GM23338 (cell line): ENCODE measurements at regions not wholly inside any gene's neighbourhood (a gene's known extent, or its start where the extent isn't known, plus 50 kb on each side); places are given as distances from the start of the nearest gene placed in this dataset.

Experiments used
- ATAC-seq: fragments of 200-7000 bp; cut with Tn5 transposase; 3 replicates; pipeline ENCODE4 v1.9.1; 2020
- DNase-seq: peaks from one replicate; pipeline ENCODE4 v3.0.0-alpha.2; 2015; ENCODE audit warnings: low spot score
- H2AFZ ChIP-seq: fragments of 200-600 bp; sonication (generic); 2 replicates; pipeline ENCODE4 v1.8.0; 2016; ENCODE audit warnings: antibody characterized with exemption, mild to moderate bottlenecking, moderate library complexity
- H3F3A ChIP-seq: fragments of 200-600 bp; sonication (generic); replicated peaks from 2 replicates; pipeline ENCODE4 v1.8.0; 2017; ENCODE audit warnings: antibody characterized with exemption, mixed run types, low read depth
- H3K27ac ChIP-seq: fragments of 200-600 bp; sonication (generic); 2 replicates; pipeline ENCODE4 v1.6.1; 2016; ENCODE audit warnings: low read depth
- H3K27me3 ChIP-seq: fragments of 200-600 bp; sonication (generic); 2 replicates; pipeline ENCODE4 v1.8.0; 2016; ENCODE audit warnings: mild to moderate bottlenecking, mixed run types, moderate library complexity; ENCODE audit not compliant: insufficient read depth
- H3K36me3 ChIP-seq: fragments of 200-600 bp; sonication (generic); 2 replicates; pipeline ENCODE4 v1.8.0; 2016; ENCODE audit warnings: mild to moderate bottlenecking; ENCODE audit not compliant: insufficient read depth
- H3K4me1 ChIP-seq: fragments of 200-600 bp; sonication (generic); 2 replicates; pipeline ENCODE4 v1.8.0; 2016; ENCODE audit warnings: mild to moderate bottlenecking, moderate library complexity; ENCODE audit not compliant: insufficient read depth
- H3K4me2 ChIP-seq: fragments of 200-600 bp; sonication (generic); 2 replicates; pipeline ENCODE4 v1.7.1; 2017; ENCODE audit warnings: mixed run types
- H3K4me3 ChIP-seq: fragments of 200-600 bp; sonication (generic); 2 replicates; pipeline ENCODE4 v1.6.1; 2016; ENCODE audit warnings: mixed run types
- H3K79me2 ChIP-seq: fragments of 200-600 bp; sonication (generic); replicated peaks from 2 replicates; pipeline ENCODE4 v1.8.0; 2017; ENCODE audit warnings: mild to moderate bottlenecking; ENCODE audit not compliant: insufficient read depth
- H3K9me2 ChIP-seq: fragments of 200-600 bp; sonication (generic); 2 replicates; pipeline ENCODE4 v1.8.0; 2017; ENCODE audit not compliant: insufficient read depth
- H4K20me1 ChIP-seq: fragments of 200-600 bp; sonication (generic); replicated peaks from 2 replicates; pipeline ENCODE4 v1.8.0; 2017; ENCODE audit warnings: mild to moderate bottlenecking; ENCODE audit not compliant: insufficient read depth
- H3K27ac Mint-ChIP-seq: 2 replicates; pipeline ENCODE4 v1.8.0; 2020; ENCODE audit warnings: inconsistent platforms, mild to moderate bottlenecking, moderate library complexity, mixed read lengths
- H3K27me3 Mint-ChIP-seq: 3 replicates; pipeline ENCODE4 v1.8.0; 2022; ENCODE audit warnings: low read depth, mild to moderate bottlenecking, moderate library complexity, mixed read lengths, inconsistent platforms; ENCODE audit not compliant: insufficient read depth, poor library complexity
- H3K36me3 Mint-ChIP-seq: 3 replicates; pipeline ENCODE4 v1.8.0; 2021; ENCODE audit warnings: low read depth, mild to moderate bottlenecking, inconsistent platforms, moderate library complexity, mixed read lengths
- H3K4me1 Mint-ChIP-seq: 3 replicates; pipeline ENCODE4 v1.8.0; 2020; ENCODE audit warnings: mild to moderate bottlenecking, inconsistent platforms, mixed read lengths
- H3K4me3 Mint-ChIP-seq: 3 replicates; pipeline ENCODE4 v1.8.0; 2021; ENCODE audit warnings: moderate library complexity, mild to moderate bottlenecking, inconsistent platforms, mixed read lengths
- H3K9me3 Mint-ChIP-seq: 3 replicates; pipeline ENCODE4 v1.8.0; 2020; ENCODE audit warnings: moderate library complexity, mild to moderate bottlenecking, inconsistent platforms, mixed read lengths
- CREB1 ChIP-seq: fragments of 250-450 bp; sonication (Bioruptor Pico); IDR thresholded peaks from 2 replicates; pipeline ENCODE4 v1.5.0; 2020; ENCODE audit warnings: low read depth, mild to moderate bottlenecking, moderate library complexity
- EZH2 ChIP-seq: fragments of 200-600 bp; sonication (generic); IDR thresholded peaks from one replicate; pipeline ENCODE4 v1.8.0; 2017; ENCODE audit warnings: antibody characterized with exemption, mild to moderate bottlenecking, low read depth; ENCODE audit not compliant: unreplicated experiment
- EZH2phosphoT487 ChIP-seq: fragments of 200-600 bp; sonication (generic); IDR thresholded peaks from one replicate; pipeline ENCODE4 v1.8.1; 2018; ENCODE audit warnings: antibody characterized with exemption; ENCODE audit not compliant: unreplicated experiment
- JUNB ChIP-seq: IDR thresholded peaks from one replicate; pipeline ENCODE4 v1.6.1; 2016; ENCODE audit warnings: antibody characterized with exemption; ENCODE audit not compliant: unreplicated experiment
- NANOG ChIP-seq: IDR thresholded peaks from 2 replicates; pipeline ENCODE4 v1.6.1; 2016; ENCODE audit warnings: antibody characterized with exemption, borderline replicate concordance
- POLR2AphosphoS5 ChIP-seq: IDR thresholded peaks from 2 replicates; pipeline ENCODE4 v1.6.1; 2016; ENCODE audit warnings: antibody characterized with exemption, low read depth
- STAT1 ChIP-seq: IDR thresholded peaks from one replicate; pipeline ENCODE4 v1.6.1; 2016; ENCODE audit warnings: antibody characterized with exemption; ENCODE audit not compliant: unreplicated experiment
- ZNF114 ChIP-seq: fragments of 250-450 bp; sonication (Bioruptor Pico); IDR thresholded peaks from 2 replicates; pipeline ENCODE4 v1.5.0; 2020; ENCODE audit warnings: mild to moderate bottlenecking, moderate library complexity
- ZNF331 ChIP-seq: fragments of 250-450 bp; sonication (Bioruptor Pico); IDR thresholded peaks from 2 replicates; pipeline ENCODE4 v1.5.0; 2020; ENCODE audit warnings: low read depth, mild to moderate bottlenecking, moderate library complexity
- TF ChIP-seq, protein P1 (sequence below): IDR thresholded peaks from 2 replicates; pipeline ENCODE4 v1.6.1; 2016; ENCODE audit warnings: antibody characterized with exemption
- TF ChIP-seq, protein P2 (sequence below), 2 experiments: fragments of 200-600 bp in 1 of 2; sonication (generic) in 1 of 2; conservative IDR thresholded peaks; 2 replicates each; pipeline versions ENCODE4 v1.5.1 to v1.6.1; 2016 to 2017; ENCODE audit warnings: antibody characterized with exemption in 2 of 2, low read depth in 2 of 2, mild to moderate bottlenecking in 2 of 2, moderate library complexity in 1 of 2
- TF ChIP-seq, protein P3 (sequence below): IDR thresholded peaks from one replicate; pipeline ENCODE4 v1.6.1; 2018; ENCODE audit warnings: antibody characterized with exemption; ENCODE audit not compliant: unreplicated experiment
- TF ChIP-seq, protein P4 (sequence below): fragments of 250-450 bp; sonication (Bioruptor Pico); IDR thresholded peaks from 2 replicates; pipeline ENCODE4 v1.5.0; 2020; ENCODE audit warnings: mild to moderate bottlenecking, moderate library complexity

DNA sequence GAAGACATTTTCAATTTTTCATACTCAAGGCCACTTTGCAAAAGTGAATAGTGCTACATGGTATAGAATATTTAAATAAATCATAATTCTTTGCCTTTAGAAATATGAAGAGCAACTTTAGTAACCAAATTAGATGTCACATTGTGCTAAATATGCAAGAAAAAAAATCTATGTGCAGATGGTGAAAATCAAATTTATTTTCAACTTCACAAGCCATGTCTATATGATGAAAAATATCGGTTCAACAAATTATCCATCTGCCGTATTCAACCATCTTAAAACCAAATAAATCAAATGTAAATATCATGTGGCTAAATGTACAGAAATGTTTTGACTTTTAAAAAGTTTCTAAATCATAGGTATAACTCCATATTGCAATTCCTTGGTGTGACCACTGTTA is 398.2 kb downstream of the PABPC4L start:
- DNase-seq = no peak
- Mint-ChIP-seq H3K4me1 (peaks cover 8% of the 10 kb centered on the region), H3K36me3 (no peaks in the 10 kb centered on the region), H3K27ac (no peak overlapping the region), H3K9me3 (no peaks in the 10 kb centered on the region), H3K27me3 (no peaks in the 10 kb centered on the region), H3K4me3 (no peak overlapping the region)
- no peak overlapping the region for H3K4me3 ChIP-seq
- no peaks in the 10 kb centered on the region for H4K20me1 ChIP-seq
- H3K9me2 ChIP-seq = no peaks in the 10 kb centered on the region
- H3K4me1 ChIP-seq = peaks cover 10% of the 10 kb centered on the region
- H3K27ac ChIP-seq = no peak overlapping the region
- H3K27me3 ChIP-seq = no peaks in the 10 kb centered on the region
- H3K4me2 ChIP-seq = no peak overlapping the region
- H3F3A ChIP-seq = no peaks in the 10 kb centered on the region
- no peak for ATAC-seq
- H3K79me2 ChIP-seq = no peaks in the 10 kb centered on the region
- no peak overlapping the region for H2AFZ ChIP-seq
- TF ChIP-seq POLR2AphosphoS5 (no peak), STAT1 (no peak), CREB1 (CRISPR knock-in tag) (no peak), ZNF114 (CRISPR knock-in tag) (no peak), ZNF331 (no peak), JUNB (no peak), EZH2 (no peak), NANOG (no peak), EZH2phosphoT487 (no peak)
- TF ChIP-seq, protein P1, sequence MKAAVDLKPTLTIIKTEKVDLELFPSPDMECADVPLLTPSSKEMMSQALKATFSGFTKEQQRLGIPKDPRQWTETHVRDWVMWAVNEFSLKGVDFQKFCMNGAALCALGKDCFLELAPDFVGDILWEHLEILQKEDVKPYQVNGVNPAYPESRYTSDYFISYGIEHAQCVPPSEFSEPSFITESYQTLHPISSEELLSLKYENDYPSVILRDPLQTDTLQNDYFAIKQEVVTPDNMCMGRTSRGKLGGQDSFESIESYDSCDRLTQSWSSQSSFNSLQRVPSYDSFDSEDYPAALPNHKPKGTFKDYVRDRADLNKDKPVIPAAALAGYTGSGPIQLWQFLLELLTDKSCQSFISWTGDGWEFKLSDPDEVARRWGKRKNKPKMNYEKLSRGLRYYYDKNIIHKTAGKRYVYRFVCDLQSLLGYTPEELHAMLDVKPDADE = no peak
- TF ChIP-seq, protein P2, sequence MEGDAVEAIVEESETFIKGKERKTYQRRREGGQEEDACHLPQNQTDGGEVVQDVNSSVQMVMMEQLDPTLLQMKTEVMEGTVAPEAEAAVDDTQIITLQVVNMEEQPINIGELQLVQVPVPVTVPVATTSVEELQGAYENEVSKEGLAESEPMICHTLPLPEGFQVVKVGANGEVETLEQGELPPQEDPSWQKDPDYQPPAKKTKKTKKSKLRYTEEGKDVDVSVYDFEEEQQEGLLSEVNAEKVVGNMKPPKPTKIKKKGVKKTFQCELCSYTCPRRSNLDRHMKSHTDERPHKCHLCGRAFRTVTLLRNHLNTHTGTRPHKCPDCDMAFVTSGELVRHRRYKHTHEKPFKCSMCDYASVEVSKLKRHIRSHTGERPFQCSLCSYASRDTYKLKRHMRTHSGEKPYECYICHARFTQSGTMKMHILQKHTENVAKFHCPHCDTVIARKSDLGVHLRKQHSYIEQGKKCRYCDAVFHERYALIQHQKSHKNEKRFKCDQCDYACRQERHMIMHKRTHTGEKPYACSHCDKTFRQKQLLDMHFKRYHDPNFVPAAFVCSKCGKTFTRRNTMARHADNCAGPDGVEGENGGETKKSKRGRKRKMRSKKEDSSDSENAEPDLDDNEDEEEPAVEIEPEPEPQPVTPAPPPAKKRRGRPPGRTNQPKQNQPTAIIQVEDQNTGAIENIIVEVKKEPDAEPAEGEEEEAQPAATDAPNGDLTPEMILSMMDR (conservative IDR thresholded peaks at IDR 0.05; ENCODE audit: low read depth in 2 of 2) = no peak
- TF ChIP-seq, protein P3, sequence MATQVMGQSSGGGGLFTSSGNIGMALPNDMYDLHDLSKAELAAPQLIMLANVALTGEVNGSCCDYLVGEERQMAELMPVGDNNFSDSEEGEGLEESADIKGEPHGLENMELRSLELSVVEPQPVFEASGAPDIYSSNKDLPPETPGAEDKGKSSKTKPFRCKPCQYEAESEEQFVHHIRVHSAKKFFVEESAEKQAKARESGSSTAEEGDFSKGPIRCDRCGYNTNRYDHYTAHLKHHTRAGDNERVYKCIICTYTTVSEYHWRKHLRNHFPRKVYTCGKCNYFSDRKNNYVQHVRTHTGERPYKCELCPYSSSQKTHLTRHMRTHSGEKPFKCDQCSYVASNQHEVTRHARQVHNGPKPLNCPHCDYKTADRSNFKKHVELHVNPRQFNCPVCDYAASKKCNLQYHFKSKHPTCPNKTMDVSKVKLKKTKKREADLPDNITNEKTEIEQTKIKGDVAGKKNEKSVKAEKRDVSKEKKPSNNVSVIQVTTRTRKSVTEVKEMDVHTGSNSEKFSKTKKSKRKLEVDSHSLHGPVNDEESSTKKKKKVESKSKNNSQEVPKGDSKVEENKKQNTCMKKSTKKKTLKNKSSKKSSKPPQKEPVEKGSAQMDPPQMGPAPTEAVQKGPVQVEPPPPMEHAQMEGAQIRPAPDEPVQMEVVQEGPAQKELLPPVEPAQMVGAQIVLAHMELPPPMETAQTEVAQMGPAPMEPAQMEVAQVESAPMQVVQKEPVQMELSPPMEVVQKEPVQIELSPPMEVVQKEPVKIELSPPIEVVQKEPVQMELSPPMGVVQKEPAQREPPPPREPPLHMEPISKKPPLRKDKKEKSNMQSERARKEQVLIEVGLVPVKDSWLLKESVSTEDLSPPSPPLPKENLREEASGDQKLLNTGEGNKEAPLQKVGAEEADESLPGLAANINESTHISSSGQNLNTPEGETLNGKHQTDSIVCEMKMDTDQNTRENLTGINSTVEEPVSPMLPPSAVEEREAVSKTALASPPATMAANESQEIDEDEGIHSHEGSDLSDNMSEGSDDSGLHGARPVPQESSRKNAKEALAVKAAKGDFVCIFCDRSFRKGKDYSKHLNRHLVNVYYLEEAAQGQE = no peak
- TF ChIP-seq, protein P4, sequence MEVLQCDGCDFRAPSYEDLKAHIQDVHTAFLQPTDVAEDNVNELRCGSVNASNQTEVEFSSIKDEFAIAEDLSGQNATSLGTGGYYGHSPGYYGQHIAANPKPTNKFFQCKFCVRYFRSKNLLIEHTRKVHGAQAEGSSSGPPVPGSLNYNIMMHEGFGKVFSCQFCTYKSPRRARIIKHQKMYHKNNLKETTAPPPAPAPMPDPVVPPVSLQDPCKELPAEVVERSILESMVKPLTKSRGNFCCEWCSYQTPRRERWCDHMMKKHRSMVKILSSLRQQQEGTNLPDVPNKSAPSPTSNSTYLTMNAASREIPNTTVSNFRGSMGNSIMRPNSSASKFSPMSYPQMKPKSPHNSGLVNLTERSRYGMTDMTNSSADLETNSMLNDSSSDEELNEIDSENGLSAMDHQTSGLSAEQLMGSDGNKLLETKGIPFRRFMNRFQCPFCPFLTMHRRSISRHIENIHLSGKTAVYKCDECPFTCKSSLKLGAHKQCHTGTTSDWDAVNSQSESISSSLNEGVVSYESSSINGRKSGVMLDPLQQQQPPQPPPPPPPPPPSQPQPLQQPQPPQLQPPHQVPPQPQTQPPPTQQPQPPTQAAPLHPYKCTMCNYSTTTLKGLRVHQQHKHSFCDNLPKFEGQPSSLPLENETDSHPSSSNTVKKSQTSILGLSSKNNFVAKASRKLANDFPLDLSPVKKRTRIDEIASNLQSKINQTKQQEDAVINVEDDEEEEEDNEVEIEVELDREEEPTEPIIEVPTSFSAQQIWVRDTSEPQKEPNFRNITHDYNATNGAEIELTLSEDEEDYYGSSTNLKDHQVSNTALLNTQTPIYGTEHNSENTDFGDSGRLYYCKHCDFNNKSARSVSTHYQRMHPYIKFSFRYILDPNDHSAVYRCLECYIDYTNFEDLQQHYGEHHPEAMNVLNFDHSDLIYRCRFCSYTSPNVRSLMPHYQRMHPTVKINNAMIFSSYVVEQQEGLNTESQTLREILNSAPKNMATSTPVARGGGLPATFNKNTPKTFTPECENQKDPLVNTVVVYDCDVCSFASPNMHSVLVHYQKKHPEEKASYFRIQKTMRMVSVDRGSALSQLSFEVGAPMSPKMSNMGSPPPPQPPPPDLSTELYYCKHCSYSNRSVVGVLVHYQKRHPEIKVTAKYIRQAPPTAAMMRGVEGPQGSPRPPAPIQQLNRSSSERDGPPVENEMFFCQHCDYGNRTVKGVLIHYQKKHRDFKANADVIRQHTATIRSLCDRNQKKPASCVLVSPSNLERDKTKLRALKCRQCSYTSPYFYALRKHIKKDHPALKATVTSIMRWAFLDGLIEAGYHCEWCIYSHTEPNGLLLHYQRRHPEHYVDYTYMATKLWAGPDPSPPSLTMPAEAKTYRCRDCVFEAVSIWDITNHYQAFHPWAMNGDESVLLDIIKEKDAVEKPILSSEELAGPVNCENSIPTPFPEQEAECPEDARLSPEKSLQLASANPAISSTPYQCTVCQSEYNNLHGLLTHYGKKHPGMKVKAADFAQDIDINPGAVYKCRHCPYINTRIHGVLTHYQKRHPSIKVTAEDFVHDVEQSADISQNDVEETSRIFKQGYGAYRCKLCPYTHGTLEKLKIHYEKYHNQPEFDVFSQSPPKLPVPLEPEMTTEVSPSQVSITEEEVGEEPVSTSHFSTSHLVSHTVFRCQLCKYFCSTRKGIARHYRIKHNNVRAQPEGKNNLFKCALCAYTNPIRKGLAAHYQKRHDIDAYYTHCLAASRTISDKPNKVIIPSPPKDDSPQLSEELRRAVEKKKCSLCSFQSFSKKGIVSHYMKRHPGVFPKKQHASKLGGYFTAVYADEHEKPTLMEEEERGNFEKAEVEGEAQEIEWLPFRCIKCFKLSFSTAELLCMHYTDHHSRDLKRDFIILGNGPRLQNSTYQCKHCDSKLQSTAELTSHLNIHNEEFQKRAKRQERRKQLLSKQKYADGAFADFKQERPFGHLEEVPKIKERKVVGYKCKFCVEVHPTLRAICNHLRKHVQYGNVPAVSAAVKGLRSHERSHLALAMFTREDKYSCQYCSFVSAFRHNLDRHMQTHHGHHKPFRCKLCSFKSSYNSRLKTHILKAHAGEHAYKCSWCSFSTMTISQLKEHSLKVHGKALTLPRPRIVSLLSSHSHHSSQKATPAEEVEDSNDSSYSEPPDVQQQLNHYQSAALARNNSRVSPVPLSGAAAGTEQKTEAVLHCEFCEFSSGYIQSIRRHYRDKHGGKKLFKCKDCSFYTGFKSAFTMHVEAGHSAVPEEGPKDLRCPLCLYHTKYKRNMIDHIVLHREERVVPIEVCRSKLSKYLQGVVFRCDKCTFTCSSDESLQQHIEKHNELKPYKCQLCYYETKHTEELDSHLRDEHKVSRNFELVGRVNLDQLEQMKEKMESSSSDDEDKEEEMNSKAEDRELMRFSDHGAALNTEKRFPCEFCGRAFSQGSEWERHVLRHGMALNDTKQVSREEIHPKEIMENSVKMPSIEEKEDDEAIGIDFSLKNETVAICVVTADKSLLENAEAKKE = no peak
- no peaks in the 10 kb centered on the region for H3K36me3 ChIP-seq
